K562 (cell line): ENCODE measurements at regions not wholly inside any gene's neighbourhood (a gene's known extent, or its start where the extent isn't known, plus 50 kb on each side); places are given as distances from the start of the nearest gene placed in this dataset.

Source experiments
- ATAC-seq: fragments of 200-7000 bp; cut with Tn5 transposase; 3 replicates; pipeline ENCODE4 v1.9.1; 2020; ENCODE audit warnings: moderate library complexity
- BruUV-seq: library from RNA; stranded (reverse); fragments of 400-500 nt; replicated peaks from 2 replicates; lab custom pipeline; 2021; lab: Mats Ljungman, UMichigan
- CTCF ChIA-PET: fragments of 300-600 bp; formaldehyde crosslinking; extraction: SDS; loops from one replicate; lab custom pipeline; 2021; ENCODE audit warnings: low intra/inter-chr PET ratio; lab: Yijun Ruan, JAX
- POLR2A ChIA-PET: fragments of 300-600, 350-650 bp; sonication (Branson Sonifier 250); formaldehyde crosslinking; extraction: SDS; loops from one replicate; lab custom pipeline; 2021; ENCODE audit warnings: antibody characterized with exemption, inconsistent platforms; lab: Yijun Ruan, JAX
- DNase-seq, 4 experiments: peaks; one replicate each; pipeline versions ENCODE4 v3.0.0 to v3.0.0-alpha.2; 2011 to 2018; ENCODE audit warnings: low spot score in 3 of 4, mixed read lengths in 3 of 4; ENCODE audit errors: extremely low read depth in 1 of 4
- FAIRE-seq: peaks from 2 replicates; lab custom pipeline; 2011; peaks lifted over from hg19 to GRCh38; lab: Jason Lieb, UNC
- H2AFZ ChIP-seq: 2 replicates; pipeline ENCODE4 v1.6.0; 2011; ENCODE audit warnings: low read depth, low read length, control low read depth, inconsistent platforms
- H3K27ac ChIP-seq: fragments of 200-600 bp; 3 replicates; pipeline ENCODE4 v1.8.0; 2011; ENCODE audit warnings: low read depth, mild to moderate bottlenecking, control low read depth, inconsistent platforms, low read length, moderate library complexity, mixed read lengths; ENCODE audit errors: extremely low read depth
- H3K27me3 ChIP-seq, 2 experiments: fragments of 300-600 bp in 1 of 2; 2 replicates in 1 of 2; 3 replicates in 1 of 2; pipeline versions ENCODE4 v1.6.0 to v1.8.0; 2011; ENCODE audit warnings: inconsistent platforms in 2 of 2, low read length in 2 of 2, mild to moderate bottlenecking in 1 of 2, mixed read lengths in 1 of 2, moderate library complexity in 1 of 2; ENCODE audit not compliant: control insufficient read depth in 2 of 2, insufficient read depth in 2 of 2
- H3K36me3 ChIP-seq: fragments of 300-600 bp; 3 replicates; pipeline ENCODE4 v1.8.0; 2011; ENCODE audit warnings: mild to moderate bottlenecking, low read length, inconsistent platforms; ENCODE audit not compliant: control insufficient read depth, insufficient read depth
- H3K4me1 ChIP-seq, 2 experiments: fragments of 200-600 bp in 1 of 2; replicated peaks in 1 of 2; 2 replicates in 1 of 2; 3 replicates in 1 of 2; pipeline versions ENCODE4 v1.5.1 to v1.8.0; 2011; ENCODE audit warnings: inconsistent platforms in 2 of 2, low read length in 2 of 2, mild to moderate bottlenecking in 1 of 2, mixed read lengths in 1 of 2, moderate library complexity in 1 of 2; ENCODE audit not compliant: control insufficient read depth in 2 of 2, insufficient read depth in 2 of 2
- H3K4me2 ChIP-seq: 2 replicates; pipeline ENCODE4 v1.6.1; 2011; ENCODE audit warnings: low read length, control low read depth, inconsistent platforms, mixed read lengths; ENCODE audit not compliant: insufficient read depth
- H3K4me3 ChIP-seq: fragments of 200-600 bp; sonication (generic), shearing (Covaris generic); 2 replicates; pipeline ENCODE4 v1.5.1; 2016; ENCODE audit warnings: control low read depth, inconsistent platforms
- H3K79me2 ChIP-seq: fragments of 200-600 bp; 3 replicates; pipeline ENCODE4 v1.8.0; 2011; ENCODE audit warnings: low read length, inconsistent platforms; ENCODE audit not compliant: control insufficient read depth, insufficient read depth
- H3K9ac ChIP-seq, 2 experiments: 2 replicates each; pipeline versions ENCODE4 v1.6.0 to v1.6.1; 2011; ENCODE audit warnings: low read depth in 2 of 2, low read length in 2 of 2, control low read depth in 1 of 2, inconsistent platforms in 1 of 2, mild to moderate bottlenecking in 1 of 2, mixed read lengths in 1 of 2; ENCODE audit not compliant: insufficient read depth in 1 of 2
- H3K9me1 ChIP-seq: one replicate; pipeline ENCODE4 v1.6.0; 2011; ENCODE audit warnings: inconsistent platforms, mild to moderate bottlenecking, low read length, moderate library complexity; ENCODE audit not compliant: control insufficient read depth, insufficient read depth
- H3K9me3 ChIP-seq: replicated peaks from 2 replicates; pipeline ENCODE4 v1.5.1; 2011; ENCODE audit warnings: low read depth, low read length, inconsistent platforms; ENCODE audit not compliant: control insufficient read depth, insufficient read depth
- H4K20me1 ChIP-seq: replicated peaks from 2 replicates; pipeline ENCODE4 v1.6.1; 2011; ENCODE audit warnings: low read length, inconsistent platforms, mixed read lengths; ENCODE audit not compliant: control insufficient read depth, insufficient read depth
- GABPB1 ChIP-seq: sonication (generic); formaldehyde crosslinking; IDR thresholded peaks from 2 replicates; pipeline ENCODE4 v1.8.0; 2022; ENCODE audit warnings: mild to moderate bottlenecking, missing genetic modification reagents
- KAT7 ChIP-seq: sonication (generic); formaldehyde crosslinking; IDR thresholded peaks from 2 replicates; pipeline ENCODE4 v1.8.0; 2022; ENCODE audit warnings: missing genetic modification reagents, mild to moderate bottlenecking, borderline replicate concordance
- NUFIP1 ChIP-seq: fragments of 450-650 bp; IDR thresholded peaks from 2 replicates; pipeline ENCODE4 v1.6.1; 2018; ENCODE audit not compliant: partially characterized antibody
- TSC22D4 ChIP-seq: fragments of 450-650 bp; IDR thresholded peaks from 2 replicates; pipeline ENCODE4 v1.6.1; 2016; ENCODE audit warnings: missing genetic modification characterization, missing biosample characterization, control low read depth
- ZFP91 ChIP-seq: sonication (generic); formaldehyde crosslinking; IDR thresholded peaks from 2 replicates; pipeline ENCODE4 v1.8.0; 2022; ENCODE audit warnings: mild to moderate bottlenecking, missing genetic modification reagents
- ZNF512 ChIP-seq: IDR thresholded peaks from 2 replicates; pipeline ENCODE4 v1.6.1; 2016; ENCODE audit warnings: missing genetic modification characterization, missing compliant biosample characterization
- WGBS: fragments of 100-300 bp; shearing (Covaris generic); methylation state at CpG from one replicate; pipeline ENCODE4 v1.1.6; 2016; ENCODE audit warnings: low coverage, mixed read lengths; ENCODE audit not compliant: insufficient coverage; ENCODE audit errors: missing lambda C conversion rate; 5-methylcytosine and 5-hydroxymethylcytosine counted together
- in situ Hi-C: fragments of 300-500 bp; cut with MboI; formaldehyde crosslinking; loops from 4 replicates; pipeline ENCODE4 v1.15.0; 2018; ENCODE audit warnings: inconsistent platforms, mixed read lengths
- intact Hi-C: fragments of 100-400 bp; cut with micrococcal nuclease; formaldehyde crosslinking; loops from 2 replicates; pipeline ENCODE4 v1.14.2; 2022
- TF ChIP-seq, protein P1 (sequence below): fragments of 250-450 bp; sonication (Bioruptor Pico); IDR thresholded peaks from 2 replicates; pipeline ENCODE4 v1.6.1; 2021; ENCODE audit warnings: mild to moderate bottlenecking

GRCh38 chr10:78296785-78297184 lies 263.1 kb downstream of the RPS24 start:
- Histone ChIP-seq H3K4me2 (no peak overlapping the region), H3K27ac (no peak overlapping the region), H3K4me1 (no peaks in the 10 kb centered on the region), H3K9me3 (no peaks in the 10 kb centered on the region), H2AFZ (no peak overlapping the region), H3K9ac (no peak overlapping the region), H3K4me3 (no peak overlapping the region), H3K27me3 (peaks cover 0 to 26% of the 10 kb centered on the region in 2 experiments; a peak in 2 of 5 replicates), H3K79me2 (no peaks in the 10 kb centered on the region), H4K20me1 (no peaks in the 10 kb centered on the region), H3K9me1 (no peaks in the 10 kb centered on the region), H3K36me3 (no peaks in the 10 kb centered on the region)
- intact Hi-C loops, result no loop called here
- in situ Hi-C loops, result no loop called here
- BruUV-seq, result no TSS peak
- CTCF ChIA-PET, result no interaction called here
- DNase-seq (no peak), FAIRE-seq (no peak), ATAC-seq (no peak)
- WGBS, result 0% methylated on average over 1 of the region's 1 CpG
- TF ChIP-seq, protein P1, sequence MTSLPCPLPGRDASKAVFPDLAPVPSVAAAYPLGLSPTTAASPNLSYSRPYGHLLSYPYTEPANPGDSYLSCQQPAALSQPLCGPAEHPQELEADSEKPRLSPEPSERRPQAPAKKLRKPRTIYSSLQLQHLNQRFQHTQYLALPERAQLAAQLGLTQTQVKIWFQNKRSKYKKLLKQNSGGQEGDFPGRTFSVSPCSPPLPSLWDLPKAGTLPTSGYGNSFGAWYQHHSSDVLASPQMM (CRISPR knock-in tag), result no peak
- TF ChIP-seq ZNF512 (tag), result peak; percentile 29; the same call in 1 of the 2 replicates
- POLR2A ChIA-PET, result no interaction called here

DNA sequence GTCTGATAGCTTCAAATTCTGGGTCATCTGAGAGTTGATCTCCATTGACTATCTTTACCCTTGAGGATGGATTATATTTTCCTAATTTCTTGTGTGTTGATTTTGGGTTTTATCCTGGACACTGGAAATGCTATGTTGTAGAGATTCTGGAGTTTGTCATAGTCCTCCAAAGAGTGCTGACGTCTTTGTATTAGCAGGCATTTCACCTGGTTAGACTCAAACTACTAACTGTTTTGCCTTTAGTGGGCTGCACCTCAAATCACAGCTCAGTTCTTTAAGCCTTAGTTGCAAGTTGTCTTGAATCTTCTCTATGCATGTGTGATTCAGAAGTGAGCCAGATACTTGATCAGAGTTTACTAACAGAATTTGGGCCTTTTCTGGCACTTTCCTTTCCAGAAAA lies 264.3 kb downstream of the RPS24 start:
- in situ Hi-C loops (no loop called here), intact Hi-C loops (no loop called here)
- FAIRE-seq (no peak), DNase-seq (no peak), ATAC-seq (no peak)
- CTCF ChIA-PET, result no interaction called here
- Histone ChIP-seq H3K36me3 (no peaks in the 10 kb centered on the region), H3K9me3 (no peaks in the 10 kb centered on the region), H3K4me1 (peaks cover 3 to 5% of the 10 kb centered on the region in 2 experiments; a peak in 3 of 5 replicates), H3K27me3 (peaks cover 0 to 17% of the 10 kb centered on the region in 2 experiments; a peak in 2 of 5 replicates), H3K27ac (no peak overlapping the region), H2AFZ (no peak overlapping the region), H3K79me2 (no peaks in the 10 kb centered on the region), H3K9ac (no peak overlapping the region), H4K20me1 (no peaks in the 10 kb centered on the region), H3K4me3 (no peak overlapping the region), H3K4me2 (no peak overlapping the region), H3K9me1 (no peaks in the 10 kb centered on the region)
- POLR2A ChIA-PET, result no interaction called here
- 0% methylated on average over 1 of the region's 1 CpG for WGBS
- no TSS peak for BruUV-seq
- TF ChIP-seq NUFIP1 (no peak), TSC22D4 (tag) (no peak), ZFP91 (CRISPR knock-in tag) (no peak), GABPB1 (no peak), KAT7 (CRISPR knock-in tag) (no peak)
